GM23338 (cell line): ENCODE measurements at regions not wholly inside any gene's neighbourhood (a gene's known extent, or its start where the extent isn't known, plus 50 kb on each side); places are given as distances from the start of the nearest gene placed in this dataset.

Experiments used
- ATAC-seq: fragments of 200-7000 bp; cut with Tn5 transposase; 3 replicates; pipeline ENCODE4 v1.9.1; 2020
- DNase-seq: peaks from one replicate; pipeline ENCODE4 v3.0.0-alpha.2; 2015; ENCODE audit warnings: low spot score
- H2AFZ ChIP-seq: fragments of 200-600 bp; sonication (generic); 2 replicates; pipeline ENCODE4 v1.8.0; 2016; ENCODE audit warnings: antibody characterized with exemption, mild to moderate bottlenecking, moderate library complexity
- H3F3A ChIP-seq: fragments of 200-600 bp; sonication (generic); replicated peaks from 2 replicates; pipeline ENCODE4 v1.8.0; 2017; ENCODE audit warnings: antibody characterized with exemption, mixed run types, low read depth
- H3K27ac ChIP-seq: fragments of 200-600 bp; sonication (generic); 2 replicates; pipeline ENCODE4 v1.6.1; 2016; ENCODE audit warnings: low read depth
- H3K27me3 ChIP-seq: fragments of 200-600 bp; sonication (generic); 2 replicates; pipeline ENCODE4 v1.8.0; 2016; ENCODE audit warnings: mild to moderate bottlenecking, mixed run types, moderate library complexity; ENCODE audit not compliant: insufficient read depth
- H3K36me3 ChIP-seq: fragments of 200-600 bp; sonication (generic); 2 replicates; pipeline ENCODE4 v1.8.0; 2016; ENCODE audit warnings: mild to moderate bottlenecking; ENCODE audit not compliant: insufficient read depth
- H3K4me1 ChIP-seq: fragments of 200-600 bp; sonication (generic); 2 replicates; pipeline ENCODE4 v1.8.0; 2016; ENCODE audit warnings: mild to moderate bottlenecking, moderate library complexity; ENCODE audit not compliant: insufficient read depth
- H3K4me2 ChIP-seq: fragments of 200-600 bp; sonication (generic); 2 replicates; pipeline ENCODE4 v1.7.1; 2017; ENCODE audit warnings: mixed run types
- H3K4me3 ChIP-seq: fragments of 200-600 bp; sonication (generic); 2 replicates; pipeline ENCODE4 v1.6.1; 2016; ENCODE audit warnings: mixed run types
- H3K79me2 ChIP-seq: fragments of 200-600 bp; sonication (generic); replicated peaks from 2 replicates; pipeline ENCODE4 v1.8.0; 2017; ENCODE audit warnings: mild to moderate bottlenecking; ENCODE audit not compliant: insufficient read depth
- H3K9me2 ChIP-seq: fragments of 200-600 bp; sonication (generic); 2 replicates; pipeline ENCODE4 v1.8.0; 2017; ENCODE audit not compliant: insufficient read depth
- H4K20me1 ChIP-seq: fragments of 200-600 bp; sonication (generic); replicated peaks from 2 replicates; pipeline ENCODE4 v1.8.0; 2017; ENCODE audit warnings: mild to moderate bottlenecking; ENCODE audit not compliant: insufficient read depth
- H3K27ac Mint-ChIP-seq: 2 replicates; pipeline ENCODE4 v1.8.0; 2020; ENCODE audit warnings: inconsistent platforms, mild to moderate bottlenecking, moderate library complexity, mixed read lengths
- H3K27me3 Mint-ChIP-seq: 3 replicates; pipeline ENCODE4 v1.8.0; 2022; ENCODE audit warnings: low read depth, mild to moderate bottlenecking, moderate library complexity, mixed read lengths, inconsistent platforms; ENCODE audit not compliant: insufficient read depth, poor library complexity
- H3K36me3 Mint-ChIP-seq: 3 replicates; pipeline ENCODE4 v1.8.0; 2021; ENCODE audit warnings: low read depth, mild to moderate bottlenecking, inconsistent platforms, moderate library complexity, mixed read lengths
- H3K4me1 Mint-ChIP-seq: 3 replicates; pipeline ENCODE4 v1.8.0; 2020; ENCODE audit warnings: mild to moderate bottlenecking, inconsistent platforms, mixed read lengths
- H3K4me3 Mint-ChIP-seq: 3 replicates; pipeline ENCODE4 v1.8.0; 2021; ENCODE audit warnings: moderate library complexity, mild to moderate bottlenecking, inconsistent platforms, mixed read lengths
- H3K9me3 Mint-ChIP-seq: 3 replicates; pipeline ENCODE4 v1.8.0; 2020; ENCODE audit warnings: moderate library complexity, mild to moderate bottlenecking, inconsistent platforms, mixed read lengths
- CREB1 ChIP-seq: fragments of 250-450 bp; sonication (Bioruptor Pico); IDR thresholded peaks from 2 replicates; pipeline ENCODE4 v1.5.0; 2020; ENCODE audit warnings: low read depth, mild to moderate bottlenecking, moderate library complexity
- EZH2 ChIP-seq: fragments of 200-600 bp; sonication (generic); IDR thresholded peaks from one replicate; pipeline ENCODE4 v1.8.0; 2017; ENCODE audit warnings: antibody characterized with exemption, mild to moderate bottlenecking, low read depth; ENCODE audit not compliant: unreplicated experiment
- EZH2phosphoT487 ChIP-seq: fragments of 200-600 bp; sonication (generic); IDR thresholded peaks from one replicate; pipeline ENCODE4 v1.8.1; 2018; ENCODE audit warnings: antibody characterized with exemption; ENCODE audit not compliant: unreplicated experiment
- ZNF114 ChIP-seq: fragments of 250-450 bp; sonication (Bioruptor Pico); IDR thresholded peaks from 2 replicates; pipeline ENCODE4 v1.5.0; 2020; ENCODE audit warnings: mild to moderate bottlenecking, moderate library complexity
- ZNF331 ChIP-seq: fragments of 250-450 bp; sonication (Bioruptor Pico); IDR thresholded peaks from 2 replicates; pipeline ENCODE4 v1.5.0; 2020; ENCODE audit warnings: low read depth, mild to moderate bottlenecking, moderate library complexity
- TF ChIP-seq, protein P1 (sequence below), 2 experiments: fragments of 200-600 bp in 1 of 2; sonication (generic) in 1 of 2; conservative IDR thresholded peaks; 2 replicates each; pipeline versions ENCODE4 v1.5.1 to v1.6.1; 2016 to 2017; ENCODE audit warnings: antibody characterized with exemption in 2 of 2, low read depth in 2 of 2, mild to moderate bottlenecking in 2 of 2, moderate library complexity in 1 of 2
- TF ChIP-seq, protein P2 (sequence below): IDR thresholded peaks from 2 replicates; pipeline ENCODE4 v1.6.1; 2016; ENCODE audit warnings: antibody characterized with exemption
- TF ChIP-seq, protein P3 (sequence below): IDR thresholded peaks from one replicate; pipeline ENCODE4 v1.6.1; 2018; ENCODE audit warnings: antibody characterized with exemption; ENCODE audit not compliant: unreplicated experiment

DNA sequence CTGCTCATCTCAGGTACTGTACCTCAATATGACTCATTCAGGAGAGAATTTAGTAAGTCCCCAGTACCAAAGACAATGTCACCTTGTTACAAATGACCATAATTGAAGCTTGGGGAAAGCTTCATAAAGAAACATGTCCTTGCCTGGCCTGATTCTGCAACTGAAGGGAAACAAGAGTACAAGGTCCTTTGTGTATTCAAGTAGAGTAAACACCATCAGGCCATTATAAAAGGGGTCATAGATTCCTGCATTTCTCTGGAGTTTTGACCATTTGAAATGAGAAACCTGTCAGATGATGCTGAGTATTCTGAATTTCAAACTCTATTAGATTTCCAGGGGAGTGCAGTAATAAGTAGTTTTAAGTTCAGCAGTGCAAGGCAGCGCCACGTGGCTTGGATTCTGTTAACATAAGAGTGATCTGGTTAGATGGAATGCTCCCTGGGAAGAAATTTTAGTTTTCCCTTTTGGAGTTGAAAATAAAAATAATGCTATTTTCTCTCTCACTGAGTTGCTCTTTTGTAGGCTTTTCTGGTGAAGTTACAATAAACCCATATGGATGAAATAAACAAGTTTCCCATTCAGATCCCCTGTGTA is 1054.3 kb downstream of the EPHA7 start (continued):
- TF ChIP-seq, protein P1, sequence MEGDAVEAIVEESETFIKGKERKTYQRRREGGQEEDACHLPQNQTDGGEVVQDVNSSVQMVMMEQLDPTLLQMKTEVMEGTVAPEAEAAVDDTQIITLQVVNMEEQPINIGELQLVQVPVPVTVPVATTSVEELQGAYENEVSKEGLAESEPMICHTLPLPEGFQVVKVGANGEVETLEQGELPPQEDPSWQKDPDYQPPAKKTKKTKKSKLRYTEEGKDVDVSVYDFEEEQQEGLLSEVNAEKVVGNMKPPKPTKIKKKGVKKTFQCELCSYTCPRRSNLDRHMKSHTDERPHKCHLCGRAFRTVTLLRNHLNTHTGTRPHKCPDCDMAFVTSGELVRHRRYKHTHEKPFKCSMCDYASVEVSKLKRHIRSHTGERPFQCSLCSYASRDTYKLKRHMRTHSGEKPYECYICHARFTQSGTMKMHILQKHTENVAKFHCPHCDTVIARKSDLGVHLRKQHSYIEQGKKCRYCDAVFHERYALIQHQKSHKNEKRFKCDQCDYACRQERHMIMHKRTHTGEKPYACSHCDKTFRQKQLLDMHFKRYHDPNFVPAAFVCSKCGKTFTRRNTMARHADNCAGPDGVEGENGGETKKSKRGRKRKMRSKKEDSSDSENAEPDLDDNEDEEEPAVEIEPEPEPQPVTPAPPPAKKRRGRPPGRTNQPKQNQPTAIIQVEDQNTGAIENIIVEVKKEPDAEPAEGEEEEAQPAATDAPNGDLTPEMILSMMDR (conservative IDR thresholded peaks at IDR 0.05; ENCODE audit: low read depth in 2 of 2) = no peak
- TF ChIP-seq, protein P2, sequence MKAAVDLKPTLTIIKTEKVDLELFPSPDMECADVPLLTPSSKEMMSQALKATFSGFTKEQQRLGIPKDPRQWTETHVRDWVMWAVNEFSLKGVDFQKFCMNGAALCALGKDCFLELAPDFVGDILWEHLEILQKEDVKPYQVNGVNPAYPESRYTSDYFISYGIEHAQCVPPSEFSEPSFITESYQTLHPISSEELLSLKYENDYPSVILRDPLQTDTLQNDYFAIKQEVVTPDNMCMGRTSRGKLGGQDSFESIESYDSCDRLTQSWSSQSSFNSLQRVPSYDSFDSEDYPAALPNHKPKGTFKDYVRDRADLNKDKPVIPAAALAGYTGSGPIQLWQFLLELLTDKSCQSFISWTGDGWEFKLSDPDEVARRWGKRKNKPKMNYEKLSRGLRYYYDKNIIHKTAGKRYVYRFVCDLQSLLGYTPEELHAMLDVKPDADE = no peak
- TF ChIP-seq EZH2 = no peak
- TF ChIP-seq CREB1 (CRISPR knock-in tag) = no peak
- no peak for TF ChIP-seq EZH2phosphoT487

DNA sequence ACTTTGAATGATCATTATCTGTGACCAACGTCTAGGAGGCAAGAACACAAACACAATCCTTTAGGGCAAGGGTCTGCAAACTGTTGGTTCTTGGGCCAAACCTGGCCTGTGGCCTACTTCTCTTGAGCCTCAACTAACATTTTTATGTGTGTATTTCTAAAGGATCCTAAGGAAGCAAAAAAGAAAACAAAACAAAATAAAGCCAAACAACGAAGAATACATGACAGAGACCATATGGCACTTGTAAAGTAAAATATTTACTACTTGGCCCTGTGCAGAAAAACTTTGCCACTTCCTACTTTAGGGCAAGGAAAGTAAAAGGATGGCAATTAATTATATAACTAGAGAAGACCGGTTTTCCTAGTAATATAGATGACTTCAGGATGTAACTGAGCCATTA is 1056.2 kb downstream of the EPHA7 start:
- Mint-ChIP-seq H3K27ac (no peak overlapping the region), H3K4me3 (no peak overlapping the region), H3K27me3 (no peaks in the 10 kb centered on the region), H3K36me3 (no peaks in the 10 kb centered on the region), H3K9me3 (no peaks in the 10 kb centered on the region), H3K4me1 (peaks cover 3% of the 10 kb centered on the region; the same call in 1 of the 3 replicates)
- H3K27ac ChIP-seq = no peak overlapping the region
- TF ChIP-seq ZNF114 (CRISPR knock-in tag) = no peak
- TF ChIP-seq EZH2phosphoT487 = no peak
- no peak for TF ChIP-seq ZNF331 (CRISPR knock-in tag)
- TF ChIP-seq, protein P3, sequence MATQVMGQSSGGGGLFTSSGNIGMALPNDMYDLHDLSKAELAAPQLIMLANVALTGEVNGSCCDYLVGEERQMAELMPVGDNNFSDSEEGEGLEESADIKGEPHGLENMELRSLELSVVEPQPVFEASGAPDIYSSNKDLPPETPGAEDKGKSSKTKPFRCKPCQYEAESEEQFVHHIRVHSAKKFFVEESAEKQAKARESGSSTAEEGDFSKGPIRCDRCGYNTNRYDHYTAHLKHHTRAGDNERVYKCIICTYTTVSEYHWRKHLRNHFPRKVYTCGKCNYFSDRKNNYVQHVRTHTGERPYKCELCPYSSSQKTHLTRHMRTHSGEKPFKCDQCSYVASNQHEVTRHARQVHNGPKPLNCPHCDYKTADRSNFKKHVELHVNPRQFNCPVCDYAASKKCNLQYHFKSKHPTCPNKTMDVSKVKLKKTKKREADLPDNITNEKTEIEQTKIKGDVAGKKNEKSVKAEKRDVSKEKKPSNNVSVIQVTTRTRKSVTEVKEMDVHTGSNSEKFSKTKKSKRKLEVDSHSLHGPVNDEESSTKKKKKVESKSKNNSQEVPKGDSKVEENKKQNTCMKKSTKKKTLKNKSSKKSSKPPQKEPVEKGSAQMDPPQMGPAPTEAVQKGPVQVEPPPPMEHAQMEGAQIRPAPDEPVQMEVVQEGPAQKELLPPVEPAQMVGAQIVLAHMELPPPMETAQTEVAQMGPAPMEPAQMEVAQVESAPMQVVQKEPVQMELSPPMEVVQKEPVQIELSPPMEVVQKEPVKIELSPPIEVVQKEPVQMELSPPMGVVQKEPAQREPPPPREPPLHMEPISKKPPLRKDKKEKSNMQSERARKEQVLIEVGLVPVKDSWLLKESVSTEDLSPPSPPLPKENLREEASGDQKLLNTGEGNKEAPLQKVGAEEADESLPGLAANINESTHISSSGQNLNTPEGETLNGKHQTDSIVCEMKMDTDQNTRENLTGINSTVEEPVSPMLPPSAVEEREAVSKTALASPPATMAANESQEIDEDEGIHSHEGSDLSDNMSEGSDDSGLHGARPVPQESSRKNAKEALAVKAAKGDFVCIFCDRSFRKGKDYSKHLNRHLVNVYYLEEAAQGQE = no peak
- H4K20me1 ChIP-seq = no peaks in the 10 kb centered on the region
- no peak for DNase-seq
- H3F3A ChIP-seq = no peaks in the 10 kb centered on the region
- no peaks in the 10 kb centered on the region; the same call in 1 of the 2 replicates for H3K4me1 ChIP-seq
- H2AFZ ChIP-seq = no peak overlapping the region
- no peaks in the 10 kb centered on the region for H3K9me2 ChIP-seq
- H3K79me2 ChIP-seq = no peaks in the 10 kb centered on the region
- ATAC-seq = no peak
- no peaks in the 10 kb centered on the region for H3K36me3 ChIP-seq
- H3K4me3 ChIP-seq = no peak overlapping the region
- H3K4me2 ChIP-seq = no peak overlapping the region
- no peaks in the 10 kb centered on the region for H3K27me3 ChIP-seq
